ENCODE measurements at regions not wholly inside any gene's neighbourhood (a gene's known extent, or its start where the extent isn't known, plus 50 kb on each side); places are given as distances from the start of the nearest gene placed in this dataset.

- TF ChIP-seq BATF2 (CRISPR knock-in tag; IDR thresholded peaks at IDR 0.05) (0 out of 2 replicates have a peak, but pooled peaks have one; percentile 58), ZBTB1 (CRISPR knock-in tag; IDR thresholded peaks at IDR 0.05; ENCODE audit: borderline replicate concordance) (no peak), ZNF275 (CRISPR knock-in tag; IDR thresholded peaks at IDR 0.05; ENCODE audit: borderline replicate concordance) (0 out of 2 replicates have a peak, but pooled peaks have one; percentile 60), POLR2G (IDR thresholded peaks at IDR 0.05; ENCODE audit: low read depth, low read length) (peak; percentile 4; the same call in 1 of the 2 replicates), CAMTA2 (CRISPR knock-in tag; IDR thresholded peaks at IDR 0.05; ENCODE audit: borderline replicate concordance) (no peak), ATF3 (CRISPR knock-in tag; IDR thresholded peaks at IDR 0.05) (no peak), ZNF20 (CRISPR knock-in tag; IDR thresholded peaks at IDR 0.05) (no peak), THAP7 (CRISPR knock-in tag; IDR thresholded peaks at IDR 0.05) (no peak; the same call in 1 of the 2 replicates), NFIB (CRISPR knock-in tag; IDR thresholded peaks at IDR 0.05; ENCODE audit: borderline replicate concordance) (no peak), NBN (conservative IDR thresholded peaks at IDR 0.05) (no peak), ZSCAN5A (CRISPR knock-in tag; IDR thresholded peaks at IDR 0.05; ENCODE audit: borderline replicate concordance) (no peak), ZBTB40 (IDR thresholded peaks at IDR 0.05) (no peak), ZBTB40 (CRISPR knock-in tag; IDR thresholded peaks at IDR 0.05) (0 out of 2 replicates have a peak, but pooled peaks have one; percentile 18)
Observed at GRCh38 chr6:27837625-27838057, 74.6 kb downstream of the OR2B2 start (continued).

Measured in HepG2 (cell line).